GM21381 (cell line): ENCODE measurements at regions not wholly inside any gene's neighbourhood (a gene's known extent, or its start where the extent isn't known, plus 50 kb on each side); places are given as distances from the start of the nearest gene placed in this dataset.

Experiments used
- ATAC-seq: cut with Tn5 transposase; IDR thresholded peaks from one replicate; pipeline ENCODE4 v1.9.1; 2021; ENCODE audit warnings: mild to moderate bottlenecking, moderate library complexity; ENCODE audit not compliant: unreplicated experiment

- ATAC-seq: no peak
These were observed 95.2 kb upstream of the TMEM26 start for GRCh38 chr10:61548364-61548763.

- no peak for ATAC-seq
These were observed 94.1 kb upstream of the TMEM26 start for GRCh38 chr10:61547297-61547696.

GRCh38 chr10:61545170-61545569 is 92.0 kb upstream of the TMEM26 start:
- ATAC-seq: no peak

- ATAC-seq: no peak
These were observed 90.7 kb upstream of the TMEM26 start for GRCh38 chr10:61543831-61544230.

GRCh38 chr10:61542596-61542995 is 89.4 kb upstream of the TMEM26 start:
- ATAC-seq: no peak

- ATAC-seq: no peak
These were observed 88.8 kb upstream of the TMEM26 start for GRCh38 chr10:61541960-61542359.

GRCh38 chr10:61539876-61540275 is 86.7 kb upstream of the TMEM26 start:
- ATAC-seq: no peak

- ATAC-seq: no peak
These were observed 76.0 kb upstream of the TMEM26 start for GRCh38 chr10:61529208-61529607.

GRCh38 chr10:61503051-61503450 is 49.9 kb upstream of the TMEM26 start:
- ATAC-seq: no peak
